ENCODE measurements at regions not wholly inside any gene's neighbourhood (a gene's known extent, or its start where the extent isn't known, plus 50 kb on each side); places are given as distances from the start of the nearest gene placed in this dataset.
A peak's percentile ranks its signal among the peaks of the same experiment; 100 is the strongest.

GRCh38 chr16:51971184-51971583 is 575.8 kb downstream of the TOX3 start:
- peak; percentile 76 to 78 for TF ChIP-seq CTCF (conservative IDR thresholded peaks at IDR 0.05; ENCODE audit: low read depth in 2 of 2)
- TF ChIP-seq ZNF462 (CRISPR knock-in tag; IDR thresholded peaks at IDR 0.05): no peak
- no peak for TF ChIP-seq CREB1 (CRISPR knock-in tag; IDR thresholded peaks at IDR 0.05; ENCODE audit: low read depth)
- TF ChIP-seq POLR2AphosphoS5 (IDR thresholded peaks at IDR 0.05; ENCODE audit: low read depth): no peak
